Astrocyte (in vitro differentiated cells and primary cell): ENCODE measurements at regions not wholly inside any gene's neighbourhood (a gene's known extent, or its start where the extent isn't known, plus 50 kb on each side); places are given as distances from the start of the nearest gene placed in this dataset.

ENCODE experiments used
- DNase-seq: peaks from one replicate; pipeline ENCODE4 v3.0.0-alpha.2; 2010; ENCODE audit warnings: low read depth
- FAIRE-seq: peaks from 2 replicates; lab custom pipeline; 2011; peaks lifted over from hg19 to GRCh38; lab: Jason Lieb, UNC
- H2AFZ ChIP-seq: 2 replicates; pipeline ENCODE4 v1.6.0; 2012; ENCODE audit warnings: low read depth, low read length, inconsistent platforms
- H3K27ac ChIP-seq: 2 replicates; pipeline ENCODE4 v1.5.1; 2011; ENCODE audit warnings: low read depth, low read length, inconsistent platforms
- H3K27me3 ChIP-seq: 2 replicates; pipeline ENCODE4 v1.6.0; 2011; ENCODE audit warnings: low read length, inconsistent platforms; ENCODE audit not compliant: insufficient read depth
- H3K36me3 ChIP-seq: 2 replicates; pipeline ENCODE4 v1.5.1; 2011; ENCODE audit warnings: low read length, inconsistent platforms; ENCODE audit not compliant: insufficient read depth
- H3K4me1 ChIP-seq: 2 replicates; pipeline ENCODE4 v1.5.1; 2011; ENCODE audit warnings: low read length, inconsistent platforms; ENCODE audit not compliant: insufficient read depth
- H3K4me2 ChIP-seq: 2 replicates; pipeline ENCODE4 v1.6.0; 2012; ENCODE audit warnings: low read length, inconsistent platforms
- H3K4me3 ChIP-seq: 2 replicates; pipeline ENCODE4 v1.5.1; 2011; ENCODE audit warnings: low read depth, mild to moderate bottlenecking, low read length, inconsistent platforms; ENCODE audit not compliant: insufficient read depth
- H3K79me2 ChIP-seq: 2 replicates; pipeline ENCODE4 v1.6.0; 2012; ENCODE audit warnings: mild to moderate bottlenecking, low read length, inconsistent platforms; ENCODE audit not compliant: insufficient read depth
- H3K9ac ChIP-seq: 2 replicates; pipeline ENCODE4 v1.6.0; 2012; ENCODE audit warnings: mild to moderate bottlenecking, low read length, inconsistent platforms
- H3K9me3 ChIP-seq: 2 replicates; pipeline ENCODE4 v1.5.1; 2012; ENCODE audit warnings: low read depth, mild to moderate bottlenecking, low read length, inconsistent platforms; ENCODE audit not compliant: insufficient read depth
- H4K20me1 ChIP-seq: 2 replicates; pipeline ENCODE4 v1.6.0; 2012; ENCODE audit warnings: low read length, inconsistent platforms; ENCODE audit not compliant: insufficient read depth
- H3K27ac Mint-ChIP-seq: one replicate; pipeline ENCODE4 v1.8.0; 2021; ENCODE audit warnings: mild to moderate bottlenecking, mixed read lengths; ENCODE audit not compliant: unreplicated experiment
- H3K27me3 Mint-ChIP-seq: one replicate; pipeline ENCODE4 v1.8.0; 2021; ENCODE audit warnings: low read depth, mixed read lengths; ENCODE audit not compliant: unreplicated experiment
- H3K36me3 Mint-ChIP-seq: one replicate; pipeline ENCODE4 v1.8.0; 2021; ENCODE audit warnings: low read depth, mixed read lengths; ENCODE audit not compliant: unreplicated experiment
- H3K4me1 Mint-ChIP-seq: one replicate; pipeline ENCODE4 v1.8.0; 2021; ENCODE audit warnings: low read depth, mixed read lengths; ENCODE audit not compliant: unreplicated experiment
- H3K4me3 Mint-ChIP-seq: one replicate; pipeline ENCODE4 v1.8.0; 2021; ENCODE audit warnings: mild to moderate bottlenecking, moderate library complexity, mixed read lengths; ENCODE audit not compliant: unreplicated experiment
- H3K9me3 Mint-ChIP-seq: one replicate; pipeline ENCODE4 v1.8.0; 2021; ENCODE audit warnings: mild to moderate bottlenecking, mixed read lengths; ENCODE audit not compliant: unreplicated experiment
- CTCF ChIP-seq: IDR thresholded peaks from 2 replicates; pipeline ENCODE4 v1.5.1; 2011; ENCODE audit warnings: low read depth, mild to moderate bottlenecking, inconsistent platforms, low read length, moderate library complexity; ENCODE audit not compliant: insufficient read depth
- EZH2 ChIP-seq: IDR thresholded peaks from 2 replicates; pipeline ENCODE4 v1.6.1; 2012; ENCODE audit warnings: mild to moderate bottlenecking, low read length, inconsistent platforms; ENCODE audit not compliant: insufficient read depth

DNA sequence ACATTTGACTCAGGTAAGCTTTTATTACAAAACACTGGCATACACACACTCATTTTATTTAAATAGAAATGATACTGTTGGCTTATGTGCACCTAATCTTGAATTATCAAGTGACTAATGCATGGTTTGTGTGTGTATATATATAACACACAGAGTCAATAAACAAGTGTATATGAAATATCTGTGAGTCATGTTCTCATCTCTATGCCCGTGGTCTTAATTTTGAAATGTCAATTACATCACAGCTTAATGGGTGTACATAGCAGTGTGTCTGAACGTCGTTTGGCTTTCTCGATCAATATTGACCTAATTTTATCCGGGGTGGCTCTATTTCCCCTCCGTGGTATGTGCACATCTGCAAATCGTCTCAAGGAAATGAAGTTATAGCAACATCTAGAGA is 104.0 kb upstream of the ZFP64 start:
- no peaks in the 10 kb centered on the region for H3K27me3 Mint-ChIP-seq

DNA sequence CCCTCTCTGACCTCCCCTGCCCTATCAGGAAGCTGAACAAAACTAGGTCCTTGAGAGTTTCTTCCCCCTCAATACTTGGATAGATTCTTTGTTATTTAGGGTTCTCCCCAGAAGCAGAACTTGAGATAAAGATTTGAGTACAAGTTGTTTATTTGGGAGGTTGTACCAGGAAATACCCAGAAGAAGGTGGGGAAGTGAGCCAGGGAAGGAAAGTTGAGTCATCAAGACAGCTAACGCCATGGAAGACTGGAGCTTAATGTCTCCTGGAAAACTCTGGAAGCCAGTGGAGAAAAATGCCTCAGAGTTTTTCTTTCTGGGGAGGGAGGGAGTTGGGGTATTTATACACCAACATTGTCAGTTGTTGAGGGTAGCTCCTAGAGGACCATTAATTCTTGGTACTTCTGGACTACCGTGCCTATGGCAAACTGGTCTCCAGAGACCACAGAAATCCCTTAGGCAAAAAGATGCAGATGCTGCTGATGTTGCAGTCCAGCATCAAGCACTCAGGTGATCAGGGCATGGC is 102.6 kb upstream of the ZFP64 start:
- no peak for FAIRE-seq
- no peak overlapping the region for H3K9ac ChIP-seq
- no peaks in the 10 kb centered on the region for H3K4me1 Mint-ChIP-seq
- H3K27ac Mint-ChIP-seq = no peak overlapping the region
- H3K9me3 Mint-ChIP-seq = no peaks in the 10 kb centered on the region
- H3K4me3 Mint-ChIP-seq = no peak overlapping the region
- no peak for DNase-seq
- no peak overlapping the region for H2AFZ ChIP-seq
- H3K79me2 ChIP-seq = no peaks in the 10 kb centered on the region
- H3K9me3 ChIP-seq = no peaks in the 10 kb centered on the region
- no peaks in the 10 kb centered on the region for H3K4me1 ChIP-seq
- H3K27me3 Mint-ChIP-seq = no peaks in the 10 kb centered on the region
- no peak overlapping the region for H3K4me3 ChIP-seq
- H3K36me3 ChIP-seq = no peaks in the 10 kb centered on the region
- no peak for TF ChIP-seq EZH2
- no peak overlapping the region for H3K4me2 ChIP-seq
- H3K36me3 Mint-ChIP-seq = no peaks in the 10 kb centered on the region
- H4K20me1 ChIP-seq = no peaks in the 10 kb centered on the region
- H3K27ac ChIP-seq = no peak overlapping the region
- no peaks in the 10 kb centered on the region for H3K27me3 ChIP-seq

More for the DNA sequence above, 104.0 kb upstream of the ZFP64 start:
- Histone ChIP-seq H3K27me3 (no peaks in the 10 kb centered on the region), H3K27ac (no peak overlapping the region), H3K4me2 (no peak overlapping the region), H3K36me3 (no peaks in the 10 kb centered on the region), H4K20me1 (no peaks in the 10 kb centered on the region), H3K9ac (no peak overlapping the region), H3K9me3 (no peaks in the 10 kb centered on the region), H3K4me3 (no peak overlapping the region), H2AFZ (no peak overlapping the region), H3K4me1 (no peaks in the 10 kb centered on the region), H3K79me2 (no peaks in the 10 kb centered on the region)
- TF ChIP-seq CTCF = no peak
- no peak for TF ChIP-seq EZH2
- Mint-ChIP-seq H3K27ac (no peak overlapping the region), H3K4me3 (no peak overlapping the region), H3K36me3 (no peaks in the 10 kb centered on the region), H3K9me3 (no peaks in the 10 kb centered on the region), H3K4me1 (no peaks in the 10 kb centered on the region)
- FAIRE-seq (no peak), DNase-seq (no peak)

GRCh38 chr20:52291109-52291508 is 99.5 kb upstream of the ZFP64 start:
- FAIRE-seq (no peak), DNase-seq (no peak)
- no peaks in the 10 kb centered on the region for H3K36me3 Mint-ChIP-seq
- Histone ChIP-seq H3K36me3 (no peaks in the 10 kb centered on the region), H3K27ac (no peak overlapping the region), H2AFZ (no peak overlapping the region), H3K4me1 (no peaks in the 10 kb centered on the region), H3K9me3 (no peaks in the 10 kb centered on the region), H3K9ac (no peak overlapping the region), H3K79me2 (no peaks in the 10 kb centered on the region), H3K4me3 (no peak overlapping the region), H4K20me1 (no peaks in the 10 kb centered on the region), H3K27me3 (no peaks in the 10 kb centered on the region), H3K4me2 (peak overlapping the region; percentile 41)
- H3K4me1 Mint-ChIP-seq = no peaks in the 10 kb centered on the region
- no peak overlapping the region for H3K27ac Mint-ChIP-seq
- TF ChIP-seq EZH2 (no peak), CTCF (no peak)
- H3K9me3 Mint-ChIP-seq = no peaks in the 10 kb centered on the region
- H3K4me3 Mint-ChIP-seq = no peak overlapping the region
- no peaks in the 10 kb centered on the region for H3K27me3 Mint-ChIP-seq
